SU-DHL-6 (cell line): ENCODE measurements at regions not wholly inside any gene's neighbourhood (a gene's known extent, or its start where the extent isn't known, plus 50 kb on each side); places are given as distances from the start of the nearest gene placed in this dataset.

Experiments
- CTCF ChIP-seq: fragments of 200-600 bp; sonication (generic); IDR thresholded peaks from one replicate; pipeline ENCODE4 v1.5.1; 2017; ENCODE audit warnings: antibody characterized with exemption, mild to moderate bottlenecking, low read length, moderate library complexity; ENCODE audit not compliant: insufficient read depth, poor library complexity, severe bottlenecking
- EZH2phosphoT487 ChIP-seq: fragments of 200-600 bp; sonication (generic), shearing (Covaris generic); conservative IDR thresholded peaks from 2 replicates; pipeline ENCODE4 v1.6.1; 2018; ENCODE audit warnings: mild to moderate bottlenecking, antibody characterized with exemption, low read length, moderate library complexity, mixed read lengths

GRCh38 chr22:19661156-19661555 lies 53.1 kb upstream of the SEPTIN5 start:
- no peak for TF ChIP-seq CTCF
- TF ChIP-seq EZH2phosphoT487 = no peak
